H9 (cell line): ENCODE measurements at regions not wholly inside any gene's neighbourhood (a gene's known extent, or its start where the extent isn't known, plus 50 kb on each side); places are given as distances from the start of the nearest gene placed in this dataset.

ENCODE experiments used
- DNase-seq: peaks from one replicate; pipeline ENCODE4 v3.0.0-alpha.2; 2017
- H2AFZ ChIP-seq: one replicate; pipeline ENCODE4 v1.6.1; 2013; ENCODE audit warnings: mild to moderate bottlenecking, low read length, control low read depth, moderate library complexity
- H2AK5ac ChIP-seq: 2 replicates; pipeline ENCODE4 v1.6.1; 2013; ENCODE audit warnings: low read length, control low read depth, mixed read lengths; ENCODE audit not compliant: insufficient read length
- H2BK120ac ChIP-seq: one replicate; pipeline ENCODE4 v1.6.1; 2013; ENCODE audit warnings: low read depth, mild to moderate bottlenecking, low read length, control low read depth, inconsistent platforms; ENCODE audit not compliant: poor library complexity, severe bottlenecking
- H2BK12ac ChIP-seq: 2 replicates; pipeline ENCODE4 v1.6.1; 2013; ENCODE audit warnings: low read length, control low read depth, mixed read lengths, low read depth; ENCODE audit not compliant: insufficient read length
- H2BK15ac ChIP-seq: 2 replicates; pipeline ENCODE4 v1.6.1; 2013; ENCODE audit warnings: low read depth, low read length, control low read depth
- H2BK20ac ChIP-seq: one replicate; pipeline ENCODE4 v1.6.1; 2013; ENCODE audit warnings: low read depth, mild to moderate bottlenecking, low read length, control low read depth, inconsistent platforms; ENCODE audit not compliant: poor library complexity, severe bottlenecking
- H2BK5ac ChIP-seq: 2 replicates; pipeline ENCODE4 v1.6.1; 2013; ENCODE audit warnings: low read length, control low read depth, mixed read lengths; ENCODE audit not compliant: insufficient read length
- H3K14ac ChIP-seq: 2 replicates; pipeline ENCODE4 v1.6.1; 2013; ENCODE audit warnings: low read length, control low read depth; ENCODE audit not compliant: insufficient read depth
- H3K18ac ChIP-seq: 2 replicates; pipeline ENCODE4 v1.6.1; 2013; ENCODE audit warnings: low read depth, mild to moderate bottlenecking, mixed read lengths, low read length, control low read depth; ENCODE audit not compliant: insufficient read length
- H3K23ac ChIP-seq: 2 replicates; pipeline ENCODE4 v1.6.1; 2013; ENCODE audit warnings: low read length, control low read depth, mixed read lengths, low read depth; ENCODE audit not compliant: insufficient read length
- H3K23me2 ChIP-seq: 2 replicates; pipeline ENCODE4 v1.6.1; 2013; ENCODE audit warnings: low read depth, mild to moderate bottlenecking, mixed read lengths, low read length, control low read depth; ENCODE audit not compliant: insufficient read length, poor library complexity, severe bottlenecking
- H3K27ac ChIP-seq: 2 replicates; pipeline ENCODE4 v1.5.1; 2013; ENCODE audit warnings: low read length, control low read depth, mixed read lengths, low read depth; ENCODE audit not compliant: insufficient read length
- H3K27me3 ChIP-seq: 2 replicates; pipeline ENCODE4 v1.6.1; 2013; ENCODE audit warnings: low read length, control low read depth, inconsistent platforms; ENCODE audit not compliant: insufficient read depth
- H3K4ac ChIP-seq: 2 replicates; pipeline ENCODE4 v1.6.1; 2013; ENCODE audit warnings: low read depth, mild to moderate bottlenecking, control low read depth, inconsistent platforms, low read length, moderate library complexity
- H3K4me1 ChIP-seq: 2 replicates; pipeline ENCODE4 v1.6.1; 2013; ENCODE audit warnings: low read length, control low read depth, inconsistent platforms; ENCODE audit not compliant: insufficient read depth
- H3K4me2 ChIP-seq: 2 replicates; pipeline ENCODE4 v1.6.1; 2013; ENCODE audit warnings: low read length, control low read depth, mixed read lengths; ENCODE audit not compliant: insufficient read length, insufficient read depth
- H3K56ac ChIP-seq: 2 replicates; pipeline ENCODE4 v1.6.1; 2013; ENCODE audit warnings: low read depth, mild to moderate bottlenecking, mixed read lengths, low read length, control low read depth; ENCODE audit not compliant: insufficient read length
- H3K79me1 ChIP-seq: 2 replicates; pipeline ENCODE4 v1.6.1; 2013; ENCODE audit warnings: low read depth, mild to moderate bottlenecking, moderate library complexity, low read length, control low read depth, inconsistent platforms; ENCODE audit not compliant: insufficient read depth, poor library complexity, severe bottlenecking
- H3K79me2 ChIP-seq: 2 replicates; pipeline ENCODE4 v1.6.1; 2013; ENCODE audit warnings: low read length, control low read depth, inconsistent platforms; ENCODE audit not compliant: insufficient read depth
- H3K9ac ChIP-seq: 2 replicates; pipeline ENCODE4 v1.6.1; 2013; ENCODE audit warnings: low read length, control low read depth, mixed read lengths; ENCODE audit not compliant: insufficient read length; ENCODE audit errors: extremely low read depth
- H3K9me3 ChIP-seq: one replicate; pipeline ENCODE4 v1.6.1; 2013; ENCODE audit warnings: low read depth, low read length, inconsistent platforms; ENCODE audit not compliant: control insufficient read depth
- H3T11ph ChIP-seq: one replicate; pipeline ENCODE4 v1.6.1; 2013; ENCODE audit warnings: mild to moderate bottlenecking, low read length, control low read depth, inconsistent platforms
- H4K20me1 ChIP-seq: one replicate; pipeline ENCODE4 v1.6.1; 2013; ENCODE audit not compliant: control insufficient read depth, insufficient read length, insufficient read depth
- H4K5ac ChIP-seq: 2 replicates; pipeline ENCODE4 v1.6.1; 2013; ENCODE audit warnings: low read depth, mild to moderate bottlenecking, mixed read lengths, low read length, control low read depth; ENCODE audit not compliant: insufficient read length
- H4K8ac ChIP-seq: replicated peaks from 2 replicates; pipeline ENCODE4 v1.6.1; 2013; ENCODE audit warnings: low read length, control low read depth, mixed read lengths, low read depth; ENCODE audit not compliant: insufficient read length
- H4K91ac ChIP-seq: 2 replicates; pipeline ENCODE4 v1.6.1; 2013; ENCODE audit warnings: low read depth, mild to moderate bottlenecking, moderate library complexity, mixed read lengths, low read length, control low read depth; ENCODE audit not compliant: insufficient read length
- H3K27ac Mint-ChIP-seq, 3 experiments: 2 replicates in 2 of 3; 3 replicates in 1 of 3; pipeline ENCODE4 v1.8.0; 2020 to 2021; ENCODE audit warnings: mixed read lengths in 3 of 3, mild to moderate bottlenecking in 1 of 3, moderate library complexity in 1 of 3
- H3K27me3 Mint-ChIP-seq: 2 replicates; pipeline ENCODE4 v1.8.0; 2021; ENCODE audit warnings: low read depth, mild to moderate bottlenecking, moderate library complexity, mixed read lengths
- H3K36me3 Mint-ChIP-seq, 3 experiments: 2 replicates in 2 of 3; 3 replicates in 1 of 3; pipeline ENCODE4 v1.8.0; 2020 to 2021; ENCODE audit warnings: low read depth in 3 of 3, mixed read lengths in 3 of 3; ENCODE audit not compliant: insufficient read depth in 1 of 3
- H3K4me1 Mint-ChIP-seq, 2 experiments: 2 replicates each; pipeline ENCODE4 v1.8.0; 2020; ENCODE audit warnings: mixed read lengths in 2 of 2
- H3K4me3 Mint-ChIP-seq, 2 experiments: 2 replicates in 1 of 2; 3 replicates in 1 of 2; pipeline ENCODE4 v1.8.0; 2020 to 2021; ENCODE audit warnings: mild to moderate bottlenecking in 2 of 2, mixed read lengths in 2 of 2, moderate library complexity in 1 of 2
- H3K9me3 Mint-ChIP-seq, 2 experiments: 2 replicates in 1 of 2; 3 replicates in 1 of 2; pipeline ENCODE4 v1.8.0; 2020; ENCODE audit warnings: mild to moderate bottlenecking in 2 of 2, mixed read lengths in 2 of 2, moderate library complexity in 1 of 2
- CTCF ChIP-seq: fragments of 200-600 bp; sonication (generic); conservative IDR thresholded peaks from 3 replicates; pipeline ENCODE4 v1.8.0; 2021; ENCODE audit warnings: antibody characterized with exemption, mild to moderate bottlenecking
- WGBS: extraction: QIAGEN DNeasy Blood & Tissue Kit; methylation state at CpG from one replicate; pipeline ENCODE4 v1.1.7; 2013; ENCODE audit warnings: missing lambda C conversion rate, low lambda C conversion rate, mixed read lengths; ENCODE audit not compliant: insufficient read length; ENCODE audit errors: extremely low coverage; 5-methylcytosine and 5-hydroxymethylcytosine counted together

GRCh38 chr21:38721958-38722357 is 83.8 kb upstream of the ETS2 start:
- WGBS: no CpG with 5 or more reads among the region's 6 CpGs
- Histone ChIP-seq H3K79me2 (no peaks in the 10 kb centered on the region), H2BK15ac (no peak overlapping the region), H2AK5ac (no peak overlapping the region), H3K79me1 (no peaks in the 10 kb centered on the region), H3K18ac (no peak overlapping the region), H3K23me2 (no peaks in the 10 kb centered on the region), H3K4me1 (no peaks in the 10 kb centered on the region), H4K20me1 (no peaks in the 10 kb centered on the region), H2BK20ac (no peak overlapping the region), H4K8ac (no peak overlapping the region), H3K56ac (no peak overlapping the region), H3K14ac (no peak overlapping the region), H3K27ac (no peak overlapping the region), H2BK12ac (no peak overlapping the region), H3K4me2 (no peak overlapping the region), H3K4ac (no peak overlapping the region), H2BK5ac (no peak overlapping the region), H4K5ac (no peak overlapping the region), H3T11ph (no peak overlapping the region), H3K27me3 (no peaks in the 10 kb centered on the region), H2AFZ (no peak overlapping the region), H3K23ac (no peak overlapping the region), H3K9me3 (no peaks in the 10 kb centered on the region), H4K91ac (no peak overlapping the region), H3K9ac (no peak overlapping the region), H2BK120ac (no peak overlapping the region)
- Mint-ChIP-seq H3K4me3 (no peak overlapping the region), H3K27ac (no peak overlapping the region), H3K4me1 (peaks cover 4 to 9% of the 10 kb centered on the region in 2 experiments; a peak in 3 of 4 replicates), H3K9me3 (peaks cover 9 to 11% of the 10 kb centered on the region in 2 experiments), H3K27me3 (no peaks in the 10 kb centered on the region), H3K36me3 (peaks cover 0 to 11% (median 0%) of the 10 kb centered on the region in 3 experiments; a peak in 1 of 7 replicates)
- TF ChIP-seq CTCF: no peak
- no peak for DNase-seq
